GM21528 (cell line): ENCODE measurements at regions not wholly inside any gene's neighbourhood (a gene's known extent, or its start where the extent isn't known, plus 50 kb on each side); places are given as distances from the start of the nearest gene placed in this dataset.

Source experiments
- ATAC-seq: cut with Tn5 transposase; IDR thresholded peaks from one replicate; pipeline ENCODE4 v1.9.1; 2021; ENCODE audit warnings: mild to moderate bottlenecking, moderate library complexity; ENCODE audit not compliant: unreplicated experiment, low FRiP score

- no peak for ATAC-seq
Measured at GRCh38 chr1:106952776-106953175, 103.7 kb upstream of the PRMT6 start.

- no peak for ATAC-seq
Measured at GRCh38 chr1:106954661-106955229, 101.7 kb upstream of the PRMT6 start.

GRCh38 chr1:106956721-106957120, 99.8 kb upstream of the PRMT6 start:
- no peak for ATAC-seq

- no peak for ATAC-seq
Measured at GRCh38 chr1:106957795-106958194, 98.7 kb upstream of the PRMT6 start.

GRCh38 chr1:106960412-106960811, 96.1 kb upstream of the PRMT6 start:
- peak; percentile 87 for ATAC-seq

- no peak for ATAC-seq
Measured at GRCh38 chr1:106961646-106962045, 94.8 kb upstream of the PRMT6 start.

GRCh38 chr1:106962591-106962990, 93.9 kb upstream of the PRMT6 start:
- no peak for ATAC-seq

- ATAC-seq = no peak
Measured at GRCh38 chr1:106964495-106964894, 92.0 kb upstream of the PRMT6 start.

GRCh38 chr1:106968644-106969043, 87.8 kb upstream of the PRMT6 start:
- ATAC-seq = no peak

- ATAC-seq = no peak
Measured at GRCh38 chr1:106969731-106970130, 86.7 kb upstream of the PRMT6 start.

GRCh38 chr1:106972074-106972473, 84.4 kb upstream of the PRMT6 start:
- ATAC-seq = no peak

- ATAC-seq = no peak
Measured at GRCh38 chr1:106975944-106976343, 80.5 kb upstream of the PRMT6 start.

GRCh38 chr1:106978477-106979322, 77.8 kb upstream of the PRMT6 start:
- no peak for ATAC-seq

- no peak for ATAC-seq
Measured at GRCh38 chr1:106979371-106979770, 77.1 kb upstream of the PRMT6 start.

- ATAC-seq = no peak
Measured at GRCh38 chr1:106980121-106980520, 76.4 kb upstream of the PRMT6 start.

GRCh38 chr1:106984801-106985200, 71.7 kb upstream of the PRMT6 start:
- ATAC-seq = no peak

GRCh38 chr1:106986603-106987002, 69.9 kb upstream of the PRMT6 start:
- ATAC-seq = no peak

- ATAC-seq = peak; percentile 98
Measured at GRCh38 chr1:106995970-106996369, 60.5 kb upstream of the PRMT6 start.

- ATAC-seq = no peak
Measured at GRCh38 chr1:106998431-106999002, 58.0 kb upstream of the PRMT6 start.

- no peak for ATAC-seq
Measured at GRCh38 chr1:107000902-107001301, 55.6 kb upstream of the PRMT6 start.

- ATAC-seq = no peak
Measured at GRCh38 chr1:107003972-107004371, 52.5 kb upstream of the PRMT6 start.

GRCh38 chr1:107004421-107004820, 52.1 kb upstream of the PRMT6 start:
- no peak for ATAC-seq
